GM12878 (cell line): ENCODE measurements at regions not wholly inside any gene's neighbourhood (a gene's known extent, or its start where the extent isn't known, plus 50 kb on each side); places are given as distances from the start of the nearest gene placed in this dataset.

ENCODE experiments used
- ATAC-seq: fragments of 200-7000 bp; cut with Tn5 transposase; 3 replicates; pipeline ENCODE4 v1.9.1; 2020; ENCODE audit warnings: mild to moderate bottlenecking, moderate library complexity
- BruUV-seq: library from RNA; stranded (reverse); fragments of 400-500 nt; replicated peaks from 2 replicates; lab custom pipeline; 2021; lab: Mats Ljungman, UMichigan
- CTCF ChIA-PET: fragments of 300-600 bp; sonication (Branson Sonifier 250); formaldehyde crosslinking; extraction: SDS; loops from one replicate; lab custom pipeline; 2021; ENCODE audit warnings: inconsistent platforms; lab: Yijun Ruan, JAX
- POLR2A ChIA-PET: fragments of 350-600 bp; formaldehyde crosslinking; extraction: SDS; loops from one replicate; lab custom pipeline; 2021; ENCODE audit warnings: inconsistent platforms; lab: Charles Lee
- RAD21 ChIA-PET: fragments of 300-600 bp; sonication (Branson Sonifier 250); formaldehyde crosslinking; loops from one replicate; lab custom pipeline; 2023; ENCODE audit warnings: antibody characterized with exemption; ENCODE audit not compliant: unreplicated experiment; lab: Charles Lee
- SMC1A ChIA-PET: fragments of 300-600 bp; sonication (Branson Sonifier 250); formaldehyde crosslinking; loops from one replicate; lab custom pipeline; 2023; ENCODE audit not compliant: unreplicated experiment, uncharacterized antibody; lab: Charles Lee
- DNase-seq: peaks from one replicate; pipeline ENCODE4 v3.0.0-alpha.2; 2011; ENCODE audit warnings: low read depth, low spot score
- FAIRE-seq: peaks from 3 replicates; lab custom pipeline; 2011; peaks lifted over from hg19 to GRCh38; lab: Jason Lieb, UNC
- H2AFZ ChIP-seq: 2 replicates; pipeline ENCODE4 v1.6.0; 2011; ENCODE audit warnings: low read depth, low read length, control low read depth; ENCODE audit not compliant: control insufficient read depth
- H3K27ac ChIP-seq: 2 replicates; pipeline ENCODE4 v1.5.1; 2011; ENCODE audit warnings: control low read depth; ENCODE audit not compliant: control insufficient read depth, insufficient read depth
- H3K27me3 ChIP-seq, 2 experiments: replicated peaks in 1 of 2; 2 replicates each; pipeline versions ENCODE4 v1.6.0 to v1.6.1; 2011; ENCODE audit warnings: low read length in 1 of 2; ENCODE audit not compliant: control insufficient read depth in 2 of 2, insufficient read depth in 2 of 2
- H3K36me3 ChIP-seq, 2 experiments: 2 replicates each; pipeline ENCODE4 v1.5.1; 2011; ENCODE audit warnings: low read length in 1 of 2; ENCODE audit not compliant: control insufficient read depth in 2 of 2, insufficient read depth in 2 of 2
- H3K4me1 ChIP-seq: 2 replicates; pipeline ENCODE4 v1.6.1; 2011; ENCODE audit warnings: mild to moderate bottlenecking, low read length, moderate library complexity, mixed read lengths; ENCODE audit not compliant: control insufficient read depth, insufficient read depth
- H3K4me2 ChIP-seq: 2 replicates; pipeline ENCODE4 v1.6.0; 2011; ENCODE audit warnings: control low read depth; ENCODE audit not compliant: control insufficient read depth, insufficient read depth
- H3K4me3 ChIP-seq: fragments of 200-600 bp; sonication (generic); 2 replicates; pipeline ENCODE4 v1.5.1; 2016
- H3K79me2 ChIP-seq: 2 replicates; pipeline ENCODE4 v1.6.0; 2011; ENCODE audit warnings: low read length; ENCODE audit not compliant: control insufficient read depth, insufficient read depth
- H3K9ac ChIP-seq: 2 replicates; pipeline ENCODE4 v1.8.0; 2011; ENCODE audit warnings: low read length, control low read depth, mixed read lengths; ENCODE audit not compliant: control insufficient read depth, insufficient read depth
- H3K9me3 ChIP-seq: replicated peaks from 3 replicates; pipeline ENCODE4 v1.5.1; 2011; ENCODE audit warnings: mild to moderate bottlenecking, low read length; ENCODE audit not compliant: control insufficient read depth, insufficient read depth
- H4K20me1 ChIP-seq: 2 replicates; pipeline ENCODE4 v1.6.0; 2011; ENCODE audit not compliant: control insufficient read depth, insufficient read depth
- BACH1 ChIP-seq: fragments of 450-650 bp; IDR thresholded peaks from 2 replicates; pipeline ENCODE4 v1.6.1; 2017; ENCODE audit warnings: mild to moderate bottlenecking, borderline replicate concordance
- DPF2 ChIP-seq: fragments of 450-650 bp; IDR thresholded peaks from 2 replicates; pipeline ENCODE4 v1.6.1; 2017; ENCODE audit warnings: mild to moderate bottlenecking
- GATAD2B ChIP-seq: fragments of 450-650 bp; conservative IDR thresholded peaks from 2 replicates; pipeline ENCODE4 v1.6.1; 2017; ENCODE audit warnings: low read depth, mild to moderate bottlenecking, moderate library complexity
- HSF1 ChIP-seq: fragments of 150-350 bp; IDR thresholded peaks from 2 replicates; pipeline ENCODE4 v1.6.1; 2014; ENCODE audit warnings: mild to moderate bottlenecking, low read depth, low read length
- IRF3 ChIP-seq: fragments of 450-650 bp; IDR thresholded peaks from 2 replicates; pipeline ENCODE4 v1.6.1; 2014; ENCODE audit warnings: mild to moderate bottlenecking
- NR2F1 ChIP-seq: fragments of 450-650 bp; conservative IDR thresholded peaks from 2 replicates; pipeline ENCODE4 v1.6.1; 2017; ENCODE audit warnings: mild to moderate bottlenecking
- PRDM15 ChIP-seq: fragments of 450-650 bp; formaldehyde crosslinking; IDR thresholded peaks from 2 replicates; pipeline ENCODE4 v1.4.0; 2020; ENCODE audit warnings: mild to moderate bottlenecking, moderate library complexity
- RFX5 ChIP-seq: IDR thresholded peaks from 2 replicates; pipeline ENCODE4 v1.6.1; 2011; ENCODE audit warnings: low read depth, low read length, improper control_type of control experiment
- YY1 ChIP-seq: IDR thresholded peaks from 2 replicates; pipeline ENCODE4 v1.6.1; 2011; ENCODE audit warnings: low read depth, mild to moderate bottlenecking, low read length
- ZNF217 ChIP-seq: fragments of 450-650 bp; IDR thresholded peaks from 2 replicates; pipeline ENCODE4 v1.6.1; 2017; ENCODE audit warnings: antibody characterized with exemption, mild to moderate bottlenecking
- whole genome bisulfite sequencing: methylation state at CpG from one replicate; pipeline ENCODE4 v1.1.6; 2016; ENCODE audit warnings: low lambda C conversion rate; ENCODE audit not compliant: insufficient replicate concordance, insufficient coverage; ENCODE audit errors: missing lambda C conversion rate; 5-methylcytosine and 5-hydroxymethylcytosine counted together
- in situ Hi-C: fragments of 300-500 bp; cut with MboI; formaldehyde crosslinking; loops from 9 replicates; pipeline ENCODE4 v1.14.3; 2018; ENCODE audit warnings: mixed read lengths
- intact Hi-C: fragments of 100-400 bp; cut with micrococcal nuclease; formaldehyde crosslinking; loops from one replicate; pipeline ENCODE4 v1.14.2; 2022; ENCODE audit not compliant: unreplicated experiment
- TF ChIP-seq, protein P1 (sequence below): fragments of 450-650 bp; IDR thresholded peaks from 2 replicates; pipeline ENCODE4 v1.6.1; 2017; ENCODE audit warnings: mild to moderate bottlenecking, moderate library complexity
- TF ChIP-seq, protein P2 (sequence below): IDR thresholded peaks from 2 replicates; pipeline ENCODE4 v1.6.1; 2012; ENCODE audit warnings: low read depth, low read length, improper control_type of control experiment
- TF ChIP-seq, protein P3 (sequence below): fragments of 450-650 bp; IDR thresholded peaks from 2 replicates; pipeline ENCODE4 v1.6.1; 2017; ENCODE audit warnings: mild to moderate bottlenecking

DNA sequence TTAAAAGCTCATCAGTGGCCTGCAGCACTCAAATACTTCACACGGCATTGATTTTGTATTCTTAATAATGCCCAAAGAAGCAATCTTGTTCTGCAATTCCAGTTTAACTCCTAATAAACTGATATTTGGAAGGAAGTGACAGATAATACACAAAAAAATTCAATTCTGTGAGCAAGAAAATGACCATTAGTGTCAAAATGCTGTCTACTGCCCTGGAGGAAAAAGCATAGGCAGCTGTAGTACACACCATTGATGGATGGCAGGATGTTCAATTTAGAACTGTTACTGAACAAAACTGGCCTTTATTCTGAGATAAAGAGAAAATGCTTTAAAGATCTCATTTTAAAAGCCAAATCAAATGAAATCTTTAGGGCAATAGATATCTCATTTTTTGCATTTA is 251.3 kb upstream of the FMN2 start:
- 0% methylated on average over 1 of the region's 1 CpG for WGBS
- H3K4me2 ChIP-seq: no peak overlapping the region
- no peaks in the 10 kb centered on the region for H3K9me3 ChIP-seq
- DNase-seq (no peak), ATAC-seq (no peak), FAIRE-seq (no peak)
- no peak overlapping the region for H3K9ac ChIP-seq
- H2AFZ ChIP-seq: no peak overlapping the region
- no peaks in the 10 kb centered on the region for H3K79me2 ChIP-seq
- in situ Hi-C loops: no loop called here
- ChIA-PET POLR2A (no interaction called here), RAD21 (no interaction called here), CTCF (no interaction called here), SMC1A (interaction anchor here (0.6 kb wide), 1 partner anchor 111 kb away, joined by 3 read pairs; no protein-coding TSS in a partner anchor)
- intact Hi-C loops: no loop called here
- H3K36me3 ChIP-seq: no peaks in the 10 kb centered on the region
- no peak overlapping the region for H3K27ac ChIP-seq
- no peaks in the 10 kb centered on the region for H3K27me3 ChIP-seq
- no TSS peak for BruUV-seq
- no peaks in the 10 kb centered on the region for H4K20me1 ChIP-seq
- no peaks in the 10 kb centered on the region for H3K4me1 ChIP-seq
- no peak overlapping the region for H3K4me3 ChIP-seq
- TF ChIP-seq HSF1 (no peak), NR2F1 (no peak), GATAD2B (no peak), DPF2 (no peak), PRDM15 (CRISPR knock-in tag) (no peak), ZNF217 (no peak), YY1 (no peak), BACH1 (no peak), IRF3 (no peak), RFX5 (no peak)
- TF ChIP-seq, protein P1, sequence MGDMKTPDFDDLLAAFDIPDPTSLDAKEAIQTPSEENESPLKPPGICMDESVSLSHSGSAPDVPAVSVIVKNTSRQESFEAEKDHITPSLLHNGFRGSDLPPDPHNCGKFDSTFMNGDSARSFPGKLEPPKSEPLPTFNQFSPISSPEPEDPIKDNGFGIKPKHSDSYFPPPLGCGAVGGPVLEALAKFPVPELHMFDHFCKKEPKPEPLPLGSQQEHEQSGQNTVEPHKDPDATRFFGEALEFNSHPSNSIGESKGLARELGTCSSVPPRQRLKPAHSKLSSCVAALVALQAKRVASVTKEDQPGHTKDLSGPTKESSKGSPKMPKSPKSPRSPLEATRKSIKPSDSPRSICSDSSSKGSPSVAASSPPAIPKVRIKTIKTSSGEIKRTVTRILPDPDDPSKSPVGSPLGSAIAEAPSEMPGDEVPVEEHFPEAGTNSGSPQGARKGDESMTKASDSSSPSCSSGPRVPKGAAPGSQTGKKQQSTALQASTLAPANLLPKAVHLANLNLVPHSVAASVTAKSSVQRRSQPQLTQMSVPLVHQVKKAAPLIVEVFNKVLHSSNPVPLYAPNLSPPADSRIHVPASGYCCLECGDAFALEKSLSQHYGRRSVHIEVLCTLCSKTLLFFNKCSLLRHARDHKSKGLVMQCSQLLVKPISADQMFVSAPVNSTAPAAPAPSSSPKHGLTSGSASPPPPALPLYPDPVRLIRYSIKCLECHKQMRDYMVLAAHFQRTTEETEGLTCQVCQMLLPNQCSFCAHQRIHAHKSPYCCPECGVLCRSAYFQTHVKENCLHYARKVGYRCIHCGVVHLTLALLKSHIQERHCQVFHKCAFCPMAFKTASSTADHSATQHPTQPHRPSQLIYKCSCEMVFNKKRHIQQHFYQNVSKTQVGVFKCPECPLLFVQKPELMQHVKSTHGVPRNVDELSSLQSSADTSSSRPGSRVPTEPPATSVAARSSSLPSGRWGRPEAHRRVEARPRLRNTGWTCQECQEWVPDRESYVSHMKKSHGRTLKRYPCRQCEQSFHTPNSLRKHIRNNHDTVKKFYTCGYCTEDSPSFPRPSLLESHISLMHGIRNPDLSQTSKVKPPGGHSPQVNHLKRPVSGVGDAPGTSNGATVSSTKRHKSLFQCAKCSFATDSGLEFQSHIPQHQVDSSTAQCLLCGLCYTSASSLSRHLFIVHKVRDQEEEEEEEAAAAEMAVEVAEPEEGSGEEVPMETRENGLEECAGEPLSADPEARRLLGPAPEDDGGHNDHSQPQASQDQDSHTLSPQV: no peak
- TF ChIP-seq, protein P2, sequence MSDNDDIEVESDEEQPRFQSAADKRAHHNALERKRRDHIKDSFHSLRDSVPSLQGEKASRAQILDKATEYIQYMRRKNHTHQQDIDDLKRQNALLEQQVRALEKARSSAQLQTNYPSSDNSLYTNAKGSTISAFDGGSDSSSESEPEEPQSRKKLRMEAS: no peak
- TF ChIP-seq, protein P3, sequence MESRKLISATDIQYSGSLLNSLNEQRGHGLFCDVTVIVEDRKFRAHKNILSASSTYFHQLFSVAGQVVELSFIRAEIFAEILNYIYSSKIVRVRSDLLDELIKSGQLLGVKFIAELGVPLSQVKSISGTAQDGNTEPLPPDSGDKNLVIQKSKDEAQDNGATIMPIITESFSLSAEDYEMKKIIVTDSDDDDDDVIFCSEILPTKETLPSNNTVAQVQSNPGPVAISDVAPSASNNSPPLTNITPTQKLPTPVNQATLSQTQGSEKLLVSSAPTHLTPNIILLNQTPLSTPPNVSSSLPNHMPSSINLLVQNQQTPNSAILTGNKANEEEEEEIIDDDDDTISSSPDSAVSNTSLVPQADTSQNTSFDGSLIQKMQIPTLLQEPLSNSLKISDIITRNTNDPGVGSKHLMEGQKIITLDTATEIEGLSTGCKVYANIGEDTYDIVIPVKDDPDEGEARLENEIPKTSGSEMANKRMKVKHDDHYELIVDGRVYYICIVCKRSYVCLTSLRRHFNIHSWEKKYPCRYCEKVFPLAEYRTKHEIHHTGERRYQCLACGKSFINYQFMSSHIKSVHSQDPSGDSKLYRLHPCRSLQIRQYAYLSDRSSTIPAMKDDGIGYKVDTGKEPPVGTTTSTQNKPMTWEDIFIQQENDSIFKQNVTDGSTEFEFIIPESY: no peak
